Heart right ventricle (tissue), 16 donors: ENCODE measurements at regions not wholly inside any gene's neighbourhood (a gene's known extent, or its start where the extent isn't known, plus 50 kb on each side); places are given as distances from the start of the nearest gene placed in this dataset.
"Not testable (repeated sequence)": the region's sequence is repeated elsewhere in the genome, so short reads cannot be mapped to it uniquely, and the experiment has no call there.

ENCODE experiments used
- ATAC-seq, 8 donors: fragments of 200-7000 bp; cut with Tn5 transposase; one replicate each; pipeline ENCODE4 v1.9.1; 2020; ENCODE audit warnings: mild to moderate bottlenecking in 8 of 8, moderate library complexity in 8 of 8, moderate number of reproducible peaks in 1 of 8
- DNase-seq, 2 donors: peaks; one replicate each; pipeline ENCODE4 v3.0.0-alpha.2; 2020
- H3K27ac ChIP-seq, 10 donors: fragments of 200-600 bp; sonication (generic) in 2 of 10; one replicate each; pipeline versions ENCODE4 v1.5.0 to v1.8.0; 2020 to 2022; ENCODE audit warnings: mild to moderate bottlenecking in 3 of 10
- H3K27me3 ChIP-seq, 7 donors: fragments of 200-600 bp; one replicate each; pipeline ENCODE4 v1.8.0; 2021 to 2022; ENCODE audit warnings: mild to moderate bottlenecking in 2 of 7
- H3K36me3 ChIP-seq, 9 donors: fragments of 200-600 bp; sonication (generic) in 1 of 9; one replicate each; pipeline versions ENCODE4 v1.5.0 to v1.8.0; 2020 to 2022; ENCODE audit warnings: mild to moderate bottlenecking in 2 of 9
- H3K4me1 ChIP-seq, 9 donors: fragments of 200-600 bp; sonication (generic) in 1 of 9; one replicate each; pipeline versions ENCODE4 v1.5.0 to v1.8.0; 2020 to 2022; ENCODE audit warnings: mild to moderate bottlenecking in 4 of 9
- H3K4me3 ChIP-seq, 10 donors: fragments of 200-600 bp; sonication (generic) in 2 of 10; one replicate each; pipeline versions ENCODE4 v1.5.0 to v1.8.0; 2020 to 2022; ENCODE audit warnings: mild to moderate bottlenecking in 7 of 10, moderate library complexity in 2 of 10
- H3K9me3 ChIP-seq, 11 donors: fragments of 200-600 bp in 10 of 11; sonication (generic) in 2 of 11; one replicate each; pipeline versions ENCODE4 v1.5.0 to v1.8.0; 2013 to 2022; ENCODE audit warnings: mild to moderate bottlenecking in 2 of 11, control low read depth in 1 of 11, moderate library complexity in 1 of 11
- WGBS, 2 donors: extraction: QIAGEN DNeasy Blood & Tissue Kit; methylation state at CpG; one replicate each; pipeline ENCODE4 v1.1.7; 2013; ENCODE audit warnings: inconsistent platforms in 1 of 2; 5-methylcytosine and 5-hydroxymethylcytosine counted together
- intact Hi-C, 10 donors: fragments of 100-400 bp; cut with DNase I; formaldehyde crosslinking; loops; one replicate each; pipeline versions ENCODE4 v1.11.1 to v1.14.2; 2022
- TF ChIP-seq, protein P1 (sequence below), 9 donors: fragments of 200-600 bp; sonication (generic) in 2 of 9; IDR thresholded peaks; one replicate each; pipeline versions ENCODE4 v1.5.0 to v1.8.0; 2021 to 2022; ENCODE audit warnings: antibody characterized with exemption in 9 of 9, mild to moderate bottlenecking in 5 of 9, moderate library complexity in 1 of 9
- donor health status: Arrhythmogenic right ventricular cardiomyopathy.
- donor health status: ischemic (EF 13 %, LVEDD 7.1; RV severe dilation, severe dysfunction).
- donor health status: healthy with polysubstance abuse.
- donor health status: DM: no; HTN: yes; CAD: no.
- donor health status: DM: no; HTN: no; CAD: no.
- donor health status: ischemic (EF 25% LVEDD 6.9; RV normal size, moderate dysfunction).
- donor health status: ischemic (EF 25% LVEDD 5.7; RV mildly dilated, moderate dysfunction).
- donor health status: healthy.
- donor health status: DM: yes; HTN: yes; CAD: no.
- donor health status: Ischemic cardiomyopathy.
- donor health status: ischemic (EF 35%, LVEDD 5.7; RV mildly dilated, moderate dysfunction).
- donor health status: nonischemic (EF 11% LVEDD 7.7; RV severe dilation, severe dysfunction).
- donor health status: DM: yes; HTN: yes; CAD: no.
- donor health status: PGD.
- donor health status: ischemic (EF 29% LVEDD 5.4; RV normal size, mild dysfunction).
- donor health status: nonischemic (EF 23%, LVEDD 6.1; RV moderate dilation, normal function).

DNA sequence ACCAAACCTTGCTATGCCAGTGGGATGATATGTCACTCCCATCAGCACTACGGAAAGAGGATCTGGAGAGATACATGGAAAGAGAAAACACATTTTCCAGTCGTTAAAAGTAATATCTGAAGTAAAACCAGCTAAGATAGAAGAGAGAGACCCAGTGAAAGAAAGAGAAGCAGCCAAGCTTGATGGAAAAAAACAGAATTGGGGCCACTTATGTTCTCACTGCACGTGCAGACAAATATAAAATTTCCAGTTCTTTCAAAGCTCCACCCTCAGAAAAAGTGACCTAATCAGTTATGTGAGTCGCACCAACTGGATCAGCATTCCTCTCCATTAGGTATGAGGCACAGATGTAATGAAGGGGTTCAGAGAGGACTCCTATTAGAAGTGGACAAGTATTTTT, 266.1 kb downstream of the MTERF1 start:
- H3K4me3 ChIP-seq, result no peak overlapping the region
- no peak overlapping the region for H3K27ac ChIP-seq
- intact Hi-C loops, result no loop called here
- no peaks in the 10 kb centered on the region for H3K36me3 ChIP-seq
- no peaks in the 10 kb centered on the region for H3K4me1 ChIP-seq
- no peaks in the 10 kb centered on the region for H3K27me3 ChIP-seq
- no peak for ATAC-seq
- TF ChIP-seq, protein P1, sequence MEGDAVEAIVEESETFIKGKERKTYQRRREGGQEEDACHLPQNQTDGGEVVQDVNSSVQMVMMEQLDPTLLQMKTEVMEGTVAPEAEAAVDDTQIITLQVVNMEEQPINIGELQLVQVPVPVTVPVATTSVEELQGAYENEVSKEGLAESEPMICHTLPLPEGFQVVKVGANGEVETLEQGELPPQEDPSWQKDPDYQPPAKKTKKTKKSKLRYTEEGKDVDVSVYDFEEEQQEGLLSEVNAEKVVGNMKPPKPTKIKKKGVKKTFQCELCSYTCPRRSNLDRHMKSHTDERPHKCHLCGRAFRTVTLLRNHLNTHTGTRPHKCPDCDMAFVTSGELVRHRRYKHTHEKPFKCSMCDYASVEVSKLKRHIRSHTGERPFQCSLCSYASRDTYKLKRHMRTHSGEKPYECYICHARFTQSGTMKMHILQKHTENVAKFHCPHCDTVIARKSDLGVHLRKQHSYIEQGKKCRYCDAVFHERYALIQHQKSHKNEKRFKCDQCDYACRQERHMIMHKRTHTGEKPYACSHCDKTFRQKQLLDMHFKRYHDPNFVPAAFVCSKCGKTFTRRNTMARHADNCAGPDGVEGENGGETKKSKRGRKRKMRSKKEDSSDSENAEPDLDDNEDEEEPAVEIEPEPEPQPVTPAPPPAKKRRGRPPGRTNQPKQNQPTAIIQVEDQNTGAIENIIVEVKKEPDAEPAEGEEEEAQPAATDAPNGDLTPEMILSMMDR (IDR thresholded peaks at IDR 0.05), result no peak
- H3K9me3 ChIP-seq, result peaks cover 0 to 11% (median 0%) of the 10 kb centered on the region in 11 donors
- WGBS, 2 donors, result 80 to 84% methylated on average over 4 of the region's 4 CpGs
- DNase-seq, result no peak

DNA sequence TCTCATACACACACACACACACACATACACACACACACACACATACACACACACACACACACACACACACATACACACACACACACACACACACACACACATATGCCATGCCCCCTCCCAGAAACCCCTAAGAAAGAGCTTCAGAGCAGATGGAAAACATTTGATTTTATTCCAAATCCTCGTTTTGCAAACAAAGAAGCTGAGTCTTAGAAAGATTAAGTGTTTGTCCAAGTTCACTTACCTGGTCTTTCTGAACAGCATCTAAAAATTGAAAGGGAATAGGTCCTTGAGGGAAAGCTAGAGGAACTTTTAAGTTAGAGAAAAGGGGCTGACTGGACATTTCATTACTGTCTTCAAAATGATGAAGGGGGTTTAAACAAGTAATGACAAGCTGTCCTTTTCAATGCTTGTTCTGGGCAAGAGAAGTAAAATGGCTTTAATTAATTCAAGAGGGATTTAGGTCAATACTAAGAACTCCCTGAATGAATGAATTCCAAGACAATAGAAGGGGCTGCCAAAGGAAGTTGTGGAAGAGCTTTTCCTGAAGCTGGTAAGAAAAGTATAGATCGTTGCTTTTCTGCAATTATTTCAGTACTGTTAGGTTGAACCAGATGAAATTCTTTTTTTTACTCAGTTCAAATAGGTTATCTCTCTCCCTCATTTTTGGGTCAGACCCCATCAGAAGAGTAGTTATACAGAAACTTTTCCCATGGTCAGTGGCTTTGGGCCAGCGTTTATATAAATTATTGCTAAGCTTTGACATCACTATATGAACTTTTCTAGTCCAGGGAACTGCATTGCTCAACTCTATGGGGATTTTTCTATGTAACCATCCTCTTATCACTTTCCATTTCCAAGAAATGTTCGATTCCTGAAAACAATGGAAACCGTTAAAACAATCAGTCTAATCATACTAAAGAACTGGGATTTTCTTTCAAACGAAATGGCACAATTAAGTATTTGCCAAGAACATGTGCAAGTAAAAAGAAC, 261.4 kb downstream of the MTERF1 start:
- Histone ChIP-seq H3K4me3 (no peak overlapping the region), H3K27me3 (no peaks in the 10 kb centered on the region), H3K4me1 (no peaks in the 10 kb centered on the region), H3K9me3 (no peaks in the 10 kb centered on the region), H3K36me3 (no peaks in the 10 kb centered on the region), H3K27ac (no peak overlapping the region)
- intact Hi-C loops, result no loop called here
- no peak for ATAC-seq
- TF ChIP-seq, protein P1 (IDR thresholded peaks at IDR 0.05), result no peak
- no peak for DNase-seq
- 53 to 62% methylated on average over 6 of the region's 6 CpGs for WGBS, 2 donors

GRCh38 chr7:91620827-91621226, 259.7 kb downstream of the MTERF1 start:
- Histone ChIP-seq H3K9me3 (no peaks in the 10 kb centered on the region), H3K4me3 (no peak overlapping the region), H3K4me1 (no peaks in the 10 kb centered on the region), H3K27ac (no peak overlapping the region), H3K27me3 (no peaks in the 10 kb centered on the region), H3K36me3 (no peaks in the 10 kb centered on the region)
- intact Hi-C loops, result loop anchor here in 1 of 10 donors (10.0 kb wide), 1 partner anchor 276 kb away; no protein-coding TSS in a partner anchor
- TF ChIP-seq, protein P1 (IDR thresholded peaks at IDR 0.05), result no peak
- DNase-seq, result no peak
- 94 to 97% methylated on average over 1 of the region's 1 CpG for WGBS, 2 donors
- ATAC-seq, result no peak

- peaks cover 0 to 24% (median 15%) of the 10 kb centered on the region in 9 donors for H3K4me1 ChIP-seq
- intact Hi-C loops, result loop anchor here in 1 of 10 donors (5.0 to 10.0 kb wide), 2 partner anchors 165 to 283 kb away; no protein-coding TSS in a partner anchor
- ATAC-seq, H3K27ac ChIP-seq, H3K4me3 ChIP-seq, H3K9me3 ChIP-seq, H3K27me3 ChIP-seq, H3K36me3 ChIP-seq, DNase-seq: not testable (repeated sequence)
- 96 to 98% methylated on average over 27 to 28 of the region's 28 CpGs for WGBS, 2 donors
These were observed 253.2 kb downstream of the MTERF1 start for GRCh38 chr7:91627324-91627723.
